ENCODE measurements at regions not wholly inside any gene's neighbourhood (a gene's known extent, or its start where the extent isn't known, plus 50 kb on each side); places are given as distances from the start of the nearest gene placed in this dataset.

DNA sequence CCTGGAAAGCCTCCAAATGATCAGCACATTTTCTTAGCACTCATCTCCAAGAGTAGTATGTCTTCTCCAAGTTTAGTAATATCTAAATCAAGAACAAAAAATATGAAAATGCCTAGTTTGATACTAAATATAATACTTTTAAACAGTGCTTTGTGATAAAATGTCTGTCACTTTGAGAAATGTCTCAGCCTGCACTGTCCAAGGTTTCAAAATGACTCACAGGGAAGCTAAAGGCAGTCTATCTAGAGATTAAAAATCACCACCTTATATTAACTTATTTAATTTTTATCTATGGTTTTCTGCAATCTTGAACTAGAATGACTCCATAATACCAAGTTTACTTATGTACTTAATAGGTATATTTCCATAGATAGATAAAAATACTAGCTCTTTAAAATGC, 633.0 kb upstream of the C9orf72 start:
- Histone ChIP-seq H4K20me1 (replicated peaks in 1 of 2; ENCODE audit: control insufficient read depth in 1 of 2, insufficient read depth in 2 of 2, low read length in 2 of 2) (no peaks in the 10 kb centered on the region), H4K5ac (ENCODE audit: insufficient read length, low read depth, low read length) (no peak overlapping the region), H2BK120ac (replicated peaks; ENCODE audit: low read depth, low read length) (no peak overlapping the region), H2BK15ac (ENCODE audit: low read length) (no peak overlapping the region), H3K14ac (ENCODE audit: insufficient read length) (no peak overlapping the region), H3K4me3 (ENCODE audit: extremely low read depth in 1 of 4, insufficient read depth in 2 of 4, low read depth in 3 of 4, low read length in 4 of 4) (no peak overlapping the region), H3K9me3 (ENCODE audit: insufficient read depth in 2 of 2, low read depth in 1 of 2, low read length in 1 of 2) (no peaks in the 10 kb centered on the region), H2AK5ac (ENCODE audit: low read depth, low read length) (no peak overlapping the region), H3K23ac (ENCODE audit: insufficient read length) (no peak overlapping the region), H4K91ac (replicated peaks; ENCODE audit: insufficient read length, low read length) (no peak overlapping the region), H2BK5ac (ENCODE audit: low read depth, low read length) (no peak overlapping the region), H3K79me2 (ENCODE audit: control insufficient read depth in 1 of 2, insufficient read depth in 2 of 2, low read length in 2 of 2) (no peaks in the 10 kb centered on the region), H4K8ac (ENCODE audit: extremely low read depth, insufficient read depth, low read length) (no peak overlapping the region), H3K27ac (ENCODE audit: low read depth, low read length) (no peak overlapping the region), H2BK12ac (ENCODE audit: low read depth, low read length) (no peak overlapping the region), H3K79me1 (ENCODE audit: low read depth, low read length) (no peaks in the 10 kb centered on the region), H3K18ac (ENCODE audit: extremely low read depth, low read length) (no peak overlapping the region), H2BK20ac (ENCODE audit: low read length) (no peak overlapping the region), H2AFZ (ENCODE audit: low read length) (no peak overlapping the region), H3K4ac (replicated peaks; ENCODE audit: insufficient read length, low read depth, low read length) (no peak overlapping the region), H3K23me2 (ENCODE audit: low read depth, low read length) (no peaks in the 10 kb centered on the region; the same call in 1 of the 2 replicates), H3K4me1 (replicated peaks in 1 of 4; ENCODE audit: control insufficient read depth in 3 of 4, insufficient read depth in 4 of 4, low read length in 3 of 4) (no peaks in the 10 kb centered on the region), H3K4me2 (ENCODE audit: insufficient read depth in 1 of 2, low read depth in 2 of 2, low read length in 2 of 2) (no peak overlapping the region), H3K27me3 (replicated peaks in 1 of 4; ENCODE audit: control insufficient read depth in 3 of 4, extremely low read depth in 1 of 4, insufficient read depth in 3 of 4, low read length in 3 of 4) (no peaks in the 10 kb centered on the region), H3K56ac (replicated peaks; ENCODE audit: insufficient read length, low read depth, low read length) (no peak overlapping the region), H3K36me3 (ENCODE audit: control insufficient read depth in 2 of 4, insufficient read depth in 4 of 4, low read length in 3 of 4) (no peaks in the 10 kb centered on the region), H3K9ac (replicated peaks in 1 of 4; ENCODE audit: extremely low read depth in 1 of 4, low read depth in 3 of 4, low read length in 3 of 4) (no peak overlapping the region)
- TF ChIP-seq POLR2AphosphoS5 (IDR thresholded peaks at IDR 0.05; ENCODE audit: low read depth, low read length): no peak
- no peak for TF ChIP-seq SIN3A (conservative IDR thresholded peaks at IDR 0.05 in 1 of 2, IDR thresholded peaks at IDR 0.05 in 1 of 2; ENCODE audit: low read depth in 1 of 2, low read length in 2 of 2)
- no peak for TF ChIP-seq CREB1 (IDR thresholded peaks at IDR 0.05)
- TF ChIP-seq CHD2 (IDR thresholded peaks at IDR 0.05; ENCODE audit: low read length): no peak
- TF ChIP-seq HDAC2 (IDR thresholded peaks at IDR 0.05; ENCODE audit: borderline replicate concordance in 1 of 2, low read depth in 2 of 2, low read length in 2 of 2): no peak
- no peak for TF ChIP-seq RXRA (IDR thresholded peaks at IDR 0.05; ENCODE audit: insufficient read depth, low read depth, low read length)
- no peak for TF ChIP-seq BRCA1 (IDR thresholded peaks at IDR 0.05; ENCODE audit: low read depth, low read length)
- TF ChIP-seq, protein P1, sequence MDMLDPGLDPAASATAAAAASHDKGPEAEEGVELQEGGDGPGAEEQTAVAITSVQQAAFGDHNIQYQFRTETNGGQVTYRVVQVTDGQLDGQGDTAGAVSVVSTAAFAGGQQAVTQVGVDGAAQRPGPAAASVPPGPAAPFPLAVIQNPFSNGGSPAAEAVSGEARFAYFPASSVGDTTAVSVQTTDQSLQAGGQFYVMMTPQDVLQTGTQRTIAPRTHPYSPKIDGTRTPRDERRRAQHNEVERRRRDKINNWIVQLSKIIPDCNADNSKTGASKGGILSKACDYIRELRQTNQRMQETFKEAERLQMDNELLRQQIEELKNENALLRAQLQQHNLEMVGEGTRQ (IDR thresholded peaks at IDR 0.05; ENCODE audit: low read length): no peak
- no peak for TF ChIP-seq SIRT6 (IDR thresholded peaks at IDR 0.05; ENCODE audit: low read length)
- no peak for TF ChIP-seq CTBP2 (IDR thresholded peaks at IDR 0.05; ENCODE audit: borderline replicate concordance, insufficient read depth, insufficient read length, low read length)
- no peak for TF ChIP-seq POLR2A (IDR thresholded peaks at IDR 0.05; ENCODE audit: control extremely low read depth in 1 of 2, low read depth in 2 of 2, low read length in 2 of 2)
- no peak for TF ChIP-seq TCF12 (IDR thresholded peaks at IDR 0.05; ENCODE audit: low read depth, low read length)
- TF ChIP-seq CBX5 (IDR thresholded peaks at IDR 0.05; ENCODE audit: low read depth, low read length): no peak
- TF ChIP-seq RBBP5 (IDR thresholded peaks at IDR 0.05; ENCODE audit: borderline replicate concordance, low read depth, low read length): no peak
- ChIA-PET CTCF (ENCODE audit: partially characterized antibody) (no interaction called here), POLR2A (ENCODE audit: partially characterized antibody) (no interaction called here)
- DNase-seq (ENCODE audit: low read depth in 1 of 2, low spot score in 2 of 2): no peak
- FAIRE-seq: no peak
